ENCODE measurements at regions not wholly inside any gene's neighbourhood (a gene's known extent, or its start where the extent isn't known, plus 50 kb on each side); places are given as distances from the start of the nearest gene placed in this dataset.

- TF ChIP-seq POLR2A (IDR thresholded peaks at IDR 0.05): no peak
- TF ChIP-seq CTCF (IDR thresholded peaks at IDR 0.05): no peak
Measured at GRCh38 chr13:54934121-54934520, 1905.5 kb downstream of the OLFM4 start.

Data from thyroid gland (tissue), 4 donors.